GM12878 (cell line): ENCODE measurements at regions not wholly inside any gene's neighbourhood (a gene's known extent, or its start where the extent isn't known, plus 50 kb on each side); places are given as distances from the start of the nearest gene placed in this dataset.

Source experiments
- ATAC-seq: fragments of 200-7000 bp; cut with Tn5 transposase; 3 replicates; pipeline ENCODE4 v1.9.1; 2020; ENCODE audit warnings: mild to moderate bottlenecking, moderate library complexity
- BruUV-seq: library from RNA; stranded (reverse); fragments of 400-500 nt; replicated peaks from 2 replicates; lab custom pipeline; 2021; lab: Mats Ljungman, UMichigan
- CTCF ChIA-PET: fragments of 300-600 bp; sonication (Branson Sonifier 250); formaldehyde crosslinking; extraction: SDS; loops from one replicate; lab custom pipeline; 2021; ENCODE audit warnings: inconsistent platforms; lab: Yijun Ruan, JAX
- POLR2A ChIA-PET: fragments of 350-600 bp; formaldehyde crosslinking; extraction: SDS; loops from one replicate; lab custom pipeline; 2021; ENCODE audit warnings: inconsistent platforms; lab: Charles Lee
- RAD21 ChIA-PET: fragments of 300-600 bp; sonication (Branson Sonifier 250); formaldehyde crosslinking; loops from one replicate; lab custom pipeline; 2023; ENCODE audit warnings: antibody characterized with exemption; ENCODE audit not compliant: unreplicated experiment; lab: Charles Lee
- SMC1A ChIA-PET: fragments of 300-600 bp; sonication (Branson Sonifier 250); formaldehyde crosslinking; loops from one replicate; lab custom pipeline; 2023; ENCODE audit not compliant: unreplicated experiment, uncharacterized antibody; lab: Charles Lee
- DNase-seq: peaks from one replicate; pipeline ENCODE4 v3.0.0-alpha.2; 2011; ENCODE audit warnings: low read depth, low spot score
- FAIRE-seq: peaks from 3 replicates; lab custom pipeline; 2011; peaks lifted over from hg19 to GRCh38; lab: Jason Lieb, UNC
- H2AFZ ChIP-seq: 2 replicates; pipeline ENCODE4 v1.6.0; 2011; ENCODE audit warnings: low read depth, low read length, control low read depth; ENCODE audit not compliant: control insufficient read depth
- H3K27ac ChIP-seq: 2 replicates; pipeline ENCODE4 v1.5.1; 2011; ENCODE audit warnings: control low read depth; ENCODE audit not compliant: control insufficient read depth, insufficient read depth
- H3K27me3 ChIP-seq, 2 experiments: replicated peaks in 1 of 2; 2 replicates each; pipeline versions ENCODE4 v1.6.0 to v1.6.1; 2011; ENCODE audit warnings: low read length in 1 of 2; ENCODE audit not compliant: control insufficient read depth in 2 of 2, insufficient read depth in 2 of 2
- H3K36me3 ChIP-seq, 2 experiments: 2 replicates each; pipeline ENCODE4 v1.5.1; 2011; ENCODE audit warnings: low read length in 1 of 2; ENCODE audit not compliant: control insufficient read depth in 2 of 2, insufficient read depth in 2 of 2
- H3K4me1 ChIP-seq: 2 replicates; pipeline ENCODE4 v1.6.1; 2011; ENCODE audit warnings: mild to moderate bottlenecking, low read length, moderate library complexity, mixed read lengths; ENCODE audit not compliant: control insufficient read depth, insufficient read depth
- H3K4me2 ChIP-seq: 2 replicates; pipeline ENCODE4 v1.6.0; 2011; ENCODE audit warnings: control low read depth; ENCODE audit not compliant: control insufficient read depth, insufficient read depth
- H3K4me3 ChIP-seq: fragments of 200-600 bp; sonication (generic); 2 replicates; pipeline ENCODE4 v1.5.1; 2016
- H3K79me2 ChIP-seq: 2 replicates; pipeline ENCODE4 v1.6.0; 2011; ENCODE audit warnings: low read length; ENCODE audit not compliant: control insufficient read depth, insufficient read depth
- H3K9ac ChIP-seq: 2 replicates; pipeline ENCODE4 v1.8.0; 2011; ENCODE audit warnings: low read length, control low read depth, mixed read lengths; ENCODE audit not compliant: control insufficient read depth, insufficient read depth
- H3K9me3 ChIP-seq: replicated peaks from 3 replicates; pipeline ENCODE4 v1.5.1; 2011; ENCODE audit warnings: mild to moderate bottlenecking, low read length; ENCODE audit not compliant: control insufficient read depth, insufficient read depth
- H4K20me1 ChIP-seq: 2 replicates; pipeline ENCODE4 v1.6.0; 2011; ENCODE audit not compliant: control insufficient read depth, insufficient read depth
- BACH1 ChIP-seq: fragments of 450-650 bp; IDR thresholded peaks from 2 replicates; pipeline ENCODE4 v1.6.1; 2017; ENCODE audit warnings: mild to moderate bottlenecking, borderline replicate concordance
- BRCA1 ChIP-seq: IDR thresholded peaks from 2 replicates; pipeline ENCODE4 v1.6.1; 2011; ENCODE audit warnings: low read depth, low read length, improper control_type of control experiment
- CBFB ChIP-seq: IDR thresholded peaks from 2 replicates; pipeline ENCODE4 v1.6.1; 2016; ENCODE audit warnings: antibody characterized with exemption, low read depth
- CREB1 ChIP-seq: IDR thresholded peaks from 2 replicates; pipeline ENCODE4 v1.6.1; 2012; ENCODE audit warnings: low read depth, mild to moderate bottlenecking, inconsistent platforms
- ESRRA ChIP-seq: IDR thresholded peaks from 2 replicates; pipeline ENCODE4 v1.6.1; 2012; ENCODE audit warnings: mild to moderate bottlenecking, low read length, improper control_type of control experiment
- POLR2AphosphoS2 ChIP-seq: IDR thresholded peaks from 2 replicates; pipeline ENCODE4 v1.6.1; 2011; ENCODE audit warnings: low read depth, mild to moderate bottlenecking, low read length, improper control_type of control experiment, moderate library complexity
- SIN3A ChIP-seq: IDR thresholded peaks from 2 replicates; pipeline ENCODE4 v1.6.1; 2012; ENCODE audit warnings: low read depth, low read length, improper control_type of control experiment
- SREBF2 ChIP-seq: IDR thresholded peaks from 2 replicates; pipeline ENCODE4 v1.6.1; 2012; ENCODE audit warnings: mild to moderate bottlenecking, low read length
- ZNF384 ChIP-seq: IDR thresholded peaks from 2 replicates; pipeline ENCODE4 v1.6.1; 2012; ENCODE audit warnings: low read depth, mild to moderate bottlenecking, low read length, improper control_type of control experiment, borderline replicate concordance
- WGBS: methylation state at CpG from one replicate; pipeline ENCODE4 v1.1.6; 2016; ENCODE audit warnings: low lambda C conversion rate; ENCODE audit not compliant: insufficient replicate concordance, insufficient coverage; ENCODE audit errors: missing lambda C conversion rate; 5-methylcytosine and 5-hydroxymethylcytosine counted together
- in situ Hi-C: fragments of 300-500 bp; cut with MboI; formaldehyde crosslinking; loops from 9 replicates; pipeline ENCODE4 v1.14.3; 2018; ENCODE audit warnings: mixed read lengths
- intact Hi-C: fragments of 100-400 bp; cut with micrococcal nuclease; formaldehyde crosslinking; loops from one replicate; pipeline ENCODE4 v1.14.2; 2022; ENCODE audit not compliant: unreplicated experiment
- TF ChIP-seq, protein P1 (sequence below): IDR thresholded peaks from 2 replicates; pipeline ENCODE4 v1.6.1; 2011; ENCODE audit warnings: borderline replicate concordance, low read depth, mild to moderate bottlenecking, moderate library complexity, mixed read lengths, low read length; ENCODE audit not compliant: insufficient read depth; ENCODE audit errors: extremely low read length
- TF ChIP-seq, protein P2 (sequence below): fragments of 450-650 bp; IDR thresholded peaks from 2 replicates; pipeline ENCODE4 v1.6.1; 2017; ENCODE audit warnings: antibody characterized with exemption, mild to moderate bottlenecking, moderate library complexity
- TF ChIP-seq, protein P3 (sequence below): IDR thresholded peaks from 2 replicates; pipeline ENCODE4 v1.6.1; 2012; ENCODE audit warnings: low read depth, low read length, improper control_type of control experiment
- TF ChIP-seq, protein P4 (sequence below): IDR thresholded peaks from 2 replicates; pipeline ENCODE4 v1.6.1; 2012; ENCODE audit warnings: low read depth, low read length, improper control_type of control experiment

DNA sequence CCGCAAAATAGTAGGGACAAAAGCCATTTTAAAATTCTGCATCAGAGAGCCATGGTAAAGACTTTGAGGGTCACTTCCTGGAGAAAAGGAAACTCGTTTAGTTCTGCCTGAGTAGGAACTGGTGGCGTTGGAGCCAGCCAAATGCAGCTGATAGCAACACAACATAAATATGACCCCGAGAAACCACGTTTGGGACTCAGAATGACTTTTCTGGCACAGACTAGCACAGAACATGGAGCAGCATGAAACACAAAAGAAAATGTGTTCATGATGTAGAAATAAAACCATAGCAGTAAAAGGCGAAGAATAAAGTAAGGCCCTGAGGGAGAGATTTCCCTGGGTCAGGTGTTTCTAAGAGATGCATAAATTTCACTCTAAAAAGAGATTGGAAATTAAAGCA lies 149.2 kb upstream of the KLHL29 start:
- no peak for DNase-seq
- no peak for ATAC-seq
- intact Hi-C loops (no loop called here), in situ Hi-C loops (no loop called here)
- no peak overlapping the region for H3K4me2 ChIP-seq
- no peak overlapping the region for H2AFZ ChIP-seq
- ChIA-PET CTCF (no interaction called here), POLR2A (no interaction called here), RAD21 (no interaction called here), SMC1A (no interaction called here)
- H3K9ac ChIP-seq = no peak overlapping the region
- H3K27me3 ChIP-seq = peaks cover 0 to 4% of the 10 kb centered on the region in 2 experiments; a peak in 3 of 4 replicates
- BruUV-seq = no TSS peak
- no peak overlapping the region for H3K4me3 ChIP-seq
- WGBS = 15% methylated on average over 6 of the region's 6 CpGs
- no peaks in the 10 kb centered on the region for H3K36me3 ChIP-seq
- H3K4me1 ChIP-seq = no peaks in the 10 kb centered on the region
- no peak for FAIRE-seq
- no peaks in the 10 kb centered on the region for H4K20me1 ChIP-seq
- TF ChIP-seq BACH1 (no peak), CBFB (no peak), BRCA1 (no peak), SIN3A (no peak), POLR2AphosphoS2 (no peak)
- TF ChIP-seq, protein P1, sequence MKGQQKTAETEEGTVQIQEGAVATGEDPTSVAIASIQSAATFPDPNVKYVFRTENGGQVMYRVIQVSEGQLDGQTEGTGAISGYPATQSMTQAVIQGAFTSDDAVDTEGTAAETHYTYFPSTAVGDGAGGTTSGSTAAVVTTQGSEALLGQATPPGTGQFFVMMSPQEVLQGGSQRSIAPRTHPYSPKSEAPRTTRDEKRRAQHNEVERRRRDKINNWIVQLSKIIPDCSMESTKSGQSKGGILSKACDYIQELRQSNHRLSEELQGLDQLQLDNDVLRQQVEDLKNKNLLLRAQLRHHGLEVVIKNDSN = no peak
- no peaks in the 10 kb centered on the region for H3K79me2 ChIP-seq
- H3K27ac ChIP-seq = no peak overlapping the region
- H3K9me3 ChIP-seq = no peaks in the 10 kb centered on the region; the same call in 2 of the 3 replicates

DNA sequence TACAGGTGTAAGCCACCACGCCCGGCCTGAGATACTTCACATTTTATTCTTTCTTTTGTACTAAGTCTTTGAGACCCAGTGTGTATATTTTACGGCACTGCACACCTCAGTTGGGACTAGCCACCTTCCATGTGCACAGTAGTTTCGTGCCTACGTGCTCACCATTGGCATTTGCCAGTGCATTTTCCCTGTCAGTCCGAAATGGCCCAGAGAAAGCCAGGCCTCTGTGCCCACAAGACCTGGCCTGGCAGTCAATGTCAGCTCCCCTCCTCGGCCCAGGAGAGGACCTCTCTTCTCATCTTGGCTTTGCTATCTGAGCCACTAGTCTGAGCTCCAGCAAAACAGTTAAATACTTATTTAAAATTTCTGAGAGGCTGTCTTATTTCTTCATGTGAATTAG lies 147.8 kb upstream of the KLHL29 start:
- no TSS peak for BruUV-seq
- peaks cover 0 to 2% of the 10 kb centered on the region in 2 experiments; a peak in 3 of 4 replicates for H3K27me3 ChIP-seq
- no peak overlapping the region for H3K4me3 ChIP-seq
- ChIA-PET POLR2A (no interaction called here), CTCF (no interaction called here), SMC1A (no interaction called here), RAD21 (no interaction called here)
- no peak overlapping the region for H3K4me2 ChIP-seq
- DNase-seq (no peak), FAIRE-seq (no peak), ATAC-seq (no peak)
- WGBS = 5% methylated on average over 7 of the region's 7 CpGs
- H3K9ac ChIP-seq = no peak overlapping the region
- no peak overlapping the region for H3K27ac ChIP-seq
- intact Hi-C loops = no loop called here
- no peaks in the 10 kb centered on the region for H3K4me1 ChIP-seq
- H3K36me3 ChIP-seq = no peaks in the 10 kb centered on the region
- H3K9me3 ChIP-seq = no peaks in the 10 kb centered on the region
- H3K79me2 ChIP-seq = no peaks in the 10 kb centered on the region
- no peak overlapping the region for H2AFZ ChIP-seq
- H4K20me1 ChIP-seq = no peaks in the 10 kb centered on the region
- in situ Hi-C loops = no loop called here
- TF ChIP-seq ESRRA = no peak
- no peak for TF ChIP-seq SREBF2
- TF ChIP-seq, protein P2, sequence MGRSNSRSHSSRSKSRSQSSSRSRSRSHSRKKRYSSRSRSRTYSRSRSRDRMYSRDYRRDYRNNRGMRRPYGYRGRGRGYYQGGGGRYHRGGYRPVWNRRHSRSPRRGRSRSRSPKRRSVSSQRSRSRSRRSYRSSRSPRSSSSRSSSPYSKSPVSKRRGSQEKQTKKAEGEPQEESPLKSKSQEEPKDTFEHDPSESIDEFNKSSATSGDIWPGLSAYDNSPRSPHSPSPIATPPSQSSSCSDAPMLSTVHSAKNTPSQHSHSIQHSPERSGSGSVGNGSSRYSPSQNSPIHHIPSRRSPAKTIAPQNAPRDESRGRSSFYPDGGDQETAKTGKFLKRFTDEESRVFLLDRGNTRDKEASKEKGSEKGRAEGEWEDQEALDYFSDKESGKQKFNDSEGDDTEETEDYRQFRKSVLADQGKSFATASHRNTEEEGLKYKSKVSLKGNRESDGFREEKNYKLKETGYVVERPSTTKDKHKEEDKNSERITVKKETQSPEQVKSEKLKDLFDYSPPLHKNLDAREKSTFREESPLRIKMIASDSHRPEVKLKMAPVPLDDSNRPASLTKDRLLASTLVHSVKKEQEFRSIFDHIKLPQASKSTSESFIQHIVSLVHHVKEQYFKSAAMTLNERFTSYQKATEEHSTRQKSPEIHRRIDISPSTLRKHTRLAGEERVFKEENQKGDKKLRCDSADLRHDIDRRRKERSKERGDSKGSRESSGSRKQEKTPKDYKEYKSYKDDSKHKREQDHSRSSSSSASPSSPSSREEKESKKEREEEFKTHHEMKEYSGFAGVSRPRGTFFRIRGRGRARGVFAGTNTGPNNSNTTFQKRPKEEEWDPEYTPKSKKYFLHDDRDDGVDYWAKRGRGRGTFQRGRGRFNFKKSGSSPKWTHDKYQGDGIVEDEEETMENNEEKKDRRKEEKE = no peak
- TF ChIP-seq, protein P3, sequence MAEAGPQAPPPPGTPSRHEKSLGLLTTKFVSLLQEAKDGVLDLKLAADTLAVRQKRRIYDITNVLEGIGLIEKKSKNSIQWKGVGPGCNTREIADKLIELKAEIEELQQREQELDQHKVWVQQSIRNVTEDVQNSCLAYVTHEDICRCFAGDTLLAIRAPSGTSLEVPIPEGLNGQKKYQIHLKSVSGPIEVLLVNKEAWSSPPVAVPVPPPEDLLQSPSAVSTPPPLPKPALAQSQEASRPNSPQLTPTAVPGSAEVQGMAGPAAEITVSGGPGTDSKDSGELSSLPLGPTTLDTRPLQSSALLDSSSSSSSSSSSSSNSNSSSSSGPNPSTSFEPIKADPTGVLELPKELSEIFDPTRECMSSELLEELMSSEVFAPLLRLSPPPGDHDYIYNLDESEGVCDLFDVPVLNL = no peak
- TF ChIP-seq, protein P4, sequence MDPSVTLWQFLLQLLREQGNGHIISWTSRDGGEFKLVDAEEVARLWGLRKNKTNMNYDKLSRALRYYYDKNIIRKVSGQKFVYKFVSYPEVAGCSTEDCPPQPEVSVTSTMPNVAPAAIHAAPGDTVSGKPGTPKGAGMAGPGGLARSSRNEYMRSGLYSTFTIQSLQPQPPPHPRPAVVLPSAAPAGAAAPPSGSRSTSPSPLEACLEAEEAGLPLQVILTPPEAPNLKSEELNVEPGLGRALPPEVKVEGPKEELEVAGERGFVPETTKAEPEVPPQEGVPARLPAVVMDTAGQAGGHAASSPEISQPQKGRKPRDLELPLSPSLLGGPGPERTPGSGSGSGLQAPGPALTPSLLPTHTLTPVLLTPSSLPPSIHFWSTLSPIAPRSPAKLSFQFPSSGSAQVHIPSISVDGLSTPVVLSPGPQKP = no peak
- no peak for TF ChIP-seq BRCA1
- no peak for TF ChIP-seq CREB1
- no peak for TF ChIP-seq ZNF384
